GM19372 (cell line): ENCODE measurements at regions not wholly inside any gene's neighbourhood (a gene's known extent, or its start where the extent isn't known, plus 50 kb on each side); places are given as distances from the start of the nearest gene placed in this dataset.
"Not testable (repeated sequence)": the region's sequence is repeated elsewhere in the genome, so short reads cannot be mapped to it uniquely, and the experiment has no call there.

Source experiments
- ATAC-seq: cut with Tn5 transposase; IDR thresholded peaks from one replicate; pipeline ENCODE4 v1.9.1; 2021; ENCODE audit warnings: mild to moderate bottlenecking, low read depth, moderate library complexity; ENCODE audit not compliant: unreplicated experiment

- no peak for ATAC-seq
Observed at GRCh38 chr20:24418731-24419130, 50.7 kb upstream of the SYNDIG1 start.

GRCh38 chr20:24417485-24417884 lies 51.9 kb upstream of the SYNDIG1 start:
- no peak for ATAC-seq

GRCh38 chr20:24415444-24415843 lies 54.0 kb upstream of the SYNDIG1 start:
- ATAC-seq = not testable (repeated sequence)

- no peak for ATAC-seq
Observed at GRCh38 chr20:24411834-24412216, 57.6 kb upstream of the SYNDIG1 start.

GRCh38 chr20:24411003-24411833 lies 58.2 kb upstream of the SYNDIG1 start:
- no peak for ATAC-seq

- no peak for ATAC-seq
Observed at GRCh38 chr20:24407151-24407550, 62.3 kb upstream of the SYNDIG1 start.

GRCh38 chr20:24406750-24407149 lies 62.7 kb upstream of the SYNDIG1 start:
- ATAC-seq = no peak

- no peak for ATAC-seq
Observed at GRCh38 chr20:24406251-24406650, 63.2 kb upstream of the SYNDIG1 start.

- no peak for ATAC-seq
Observed at GRCh38 chr20:24405810-24406209, 63.6 kb upstream of the SYNDIG1 start.

GRCh38 chr20:24403406-24403805 lies 66.0 kb upstream of the SYNDIG1 start:
- ATAC-seq = no peak

- ATAC-seq = no peak
Observed at GRCh38 chr20:24402188-24402587, 67.2 kb upstream of the SYNDIG1 start.

GRCh38 chr20:24395151-24395550 lies 74.3 kb upstream of the SYNDIG1 start:
- ATAC-seq = no peak

- no peak for ATAC-seq
Observed at GRCh38 chr20:24393903-24394302, 75.5 kb upstream of the SYNDIG1 start.

GRCh38 chr20:24392612-24393011 lies 76.8 kb upstream of the SYNDIG1 start:
- ATAC-seq = no peak

GRCh38 chr20:24389686-24390085 lies 79.7 kb upstream of the SYNDIG1 start:
- no peak for ATAC-seq

- ATAC-seq = no peak
Observed at GRCh38 chr20:24388828-24389380, 80.5 kb upstream of the SYNDIG1 start.

- ATAC-seq = no peak
Observed at GRCh38 chr20:24385547-24385946, 83.9 kb upstream of the SYNDIG1 start.

GRCh38 chr20:24384865-24385264 lies 84.6 kb upstream of the SYNDIG1 start:
- no peak for ATAC-seq

GRCh38 chr20:24382743-24383142 lies 86.7 kb upstream of the SYNDIG1 start:
- no peak for ATAC-seq

GRCh38 chr20:24382331-24382730 lies 87.1 kb upstream of the SYNDIG1 start:
- ATAC-seq = no peak

- ATAC-seq = no peak
Observed at GRCh38 chr20:24381886-24382285, 87.5 kb upstream of the SYNDIG1 start.

GRCh38 chr20:24379484-24379927 lies 89.9 kb upstream of the SYNDIG1 start:
- ATAC-seq = no peak
